Neural crest cell (in vitro differentiated cells): ENCODE measurements at regions not wholly inside any gene's neighbourhood (a gene's known extent, or its start where the extent isn't known, plus 50 kb on each side); places are given as distances from the start of the nearest gene placed in this dataset.

Experiments
- DNase-seq: peaks from one replicate; pipeline ENCODE4 v3.0.0; 2021; ENCODE audit warnings: low read depth, mixed read lengths, low spot score
- H3K27ac Mint-ChIP-seq: one replicate; pipeline ENCODE4 v1.8.0; 2021; ENCODE audit warnings: mild to moderate bottlenecking, mixed read lengths; ENCODE audit not compliant: unreplicated experiment
- H3K27me3 Mint-ChIP-seq: 2 replicates; pipeline ENCODE4 v1.8.0; 2021; ENCODE audit warnings: low read depth, mild to moderate bottlenecking, mixed read lengths
- H3K36me3 Mint-ChIP-seq: 2 replicates; pipeline ENCODE4 v1.8.0; 2021; ENCODE audit warnings: low read depth, mild to moderate bottlenecking, mixed read lengths
- H3K4me1 Mint-ChIP-seq: 2 replicates; pipeline ENCODE4 v1.8.0; 2021; ENCODE audit warnings: mixed read lengths
- H3K4me3 Mint-ChIP-seq: one replicate; pipeline ENCODE4 v1.8.0; 2021; ENCODE audit warnings: mild to moderate bottlenecking, mixed read lengths
- H3K9me3 Mint-ChIP-seq: 2 replicates; pipeline ENCODE4 v1.8.0; 2021; ENCODE audit warnings: mixed read lengths
- TF ChIP-seq, protein P1 (sequence below): fragments of 200-600 bp; sonication (generic); conservative IDR thresholded peaks from 2 replicates; pipeline ENCODE4 v1.5.0; 2021; ENCODE audit warnings: antibody characterized with exemption, mild to moderate bottlenecking

DNA sequence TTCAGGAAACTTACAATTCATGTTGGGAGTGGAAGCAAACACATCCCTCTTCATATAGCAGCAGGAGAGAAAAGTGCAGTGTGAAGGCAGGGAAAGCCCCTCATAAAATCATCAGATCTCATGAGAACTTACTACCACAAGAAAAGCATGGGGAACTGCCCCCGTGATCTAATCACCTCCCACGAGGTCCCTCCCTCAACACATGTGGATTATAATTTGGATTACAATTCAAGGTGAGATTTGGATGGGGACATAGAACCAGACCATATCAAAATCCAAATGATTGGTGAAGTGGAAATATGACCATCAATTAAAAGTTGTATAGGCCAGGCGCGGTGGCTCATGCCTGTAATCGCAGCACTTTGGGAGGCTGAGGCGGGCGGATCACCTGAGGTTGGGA lies 1268.0 kb downstream of the JRKL start:
- Mint-ChIP-seq H3K4me1 (no peaks in the 10 kb centered on the region), H3K27me3 (no peaks in the 10 kb centered on the region), H3K27ac (no peak overlapping the region), H3K9me3 (peaks cover 4% of the 10 kb centered on the region), H3K36me3 (no peaks in the 10 kb centered on the region), H3K4me3 (no peak overlapping the region)
- DNase-seq = no peak
- TF ChIP-seq, protein P1, sequence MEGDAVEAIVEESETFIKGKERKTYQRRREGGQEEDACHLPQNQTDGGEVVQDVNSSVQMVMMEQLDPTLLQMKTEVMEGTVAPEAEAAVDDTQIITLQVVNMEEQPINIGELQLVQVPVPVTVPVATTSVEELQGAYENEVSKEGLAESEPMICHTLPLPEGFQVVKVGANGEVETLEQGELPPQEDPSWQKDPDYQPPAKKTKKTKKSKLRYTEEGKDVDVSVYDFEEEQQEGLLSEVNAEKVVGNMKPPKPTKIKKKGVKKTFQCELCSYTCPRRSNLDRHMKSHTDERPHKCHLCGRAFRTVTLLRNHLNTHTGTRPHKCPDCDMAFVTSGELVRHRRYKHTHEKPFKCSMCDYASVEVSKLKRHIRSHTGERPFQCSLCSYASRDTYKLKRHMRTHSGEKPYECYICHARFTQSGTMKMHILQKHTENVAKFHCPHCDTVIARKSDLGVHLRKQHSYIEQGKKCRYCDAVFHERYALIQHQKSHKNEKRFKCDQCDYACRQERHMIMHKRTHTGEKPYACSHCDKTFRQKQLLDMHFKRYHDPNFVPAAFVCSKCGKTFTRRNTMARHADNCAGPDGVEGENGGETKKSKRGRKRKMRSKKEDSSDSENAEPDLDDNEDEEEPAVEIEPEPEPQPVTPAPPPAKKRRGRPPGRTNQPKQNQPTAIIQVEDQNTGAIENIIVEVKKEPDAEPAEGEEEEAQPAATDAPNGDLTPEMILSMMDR = no peak

DNA sequence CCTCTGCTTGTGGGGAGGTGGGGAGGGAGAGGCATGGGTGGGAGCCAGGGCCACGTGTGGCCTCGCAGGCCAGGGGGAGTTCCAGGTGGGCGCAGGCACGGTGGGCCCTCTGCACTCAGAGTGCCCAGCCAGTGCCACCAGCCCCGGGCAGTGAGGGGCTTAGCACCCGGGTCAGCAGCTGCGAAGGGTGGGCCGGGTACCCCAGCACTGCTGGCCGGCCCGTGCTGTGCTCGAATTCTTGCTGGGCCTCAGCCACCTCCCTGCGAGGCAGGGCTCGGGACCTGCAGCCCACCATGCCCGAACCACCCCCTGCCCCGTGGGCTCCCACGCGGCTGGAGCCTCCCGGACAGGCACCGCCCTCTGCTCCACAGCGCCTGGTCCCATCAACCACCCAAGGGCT lies 1277.2 kb downstream of the JRKL start:
- no peak overlapping the region for H3K4me3 Mint-ChIP-seq
- H3K9me3 Mint-ChIP-seq = no peaks in the 10 kb centered on the region
- H3K27ac Mint-ChIP-seq = no peak overlapping the region
- H3K4me1 Mint-ChIP-seq = peaks cover 4% of the 10 kb centered on the region
- DNase-seq = no peak
- no peaks in the 10 kb centered on the region for H3K27me3 Mint-ChIP-seq
- no peaks in the 10 kb centered on the region for H3K36me3 Mint-ChIP-seq
- TF ChIP-seq, protein P1 = no peak

DNA sequence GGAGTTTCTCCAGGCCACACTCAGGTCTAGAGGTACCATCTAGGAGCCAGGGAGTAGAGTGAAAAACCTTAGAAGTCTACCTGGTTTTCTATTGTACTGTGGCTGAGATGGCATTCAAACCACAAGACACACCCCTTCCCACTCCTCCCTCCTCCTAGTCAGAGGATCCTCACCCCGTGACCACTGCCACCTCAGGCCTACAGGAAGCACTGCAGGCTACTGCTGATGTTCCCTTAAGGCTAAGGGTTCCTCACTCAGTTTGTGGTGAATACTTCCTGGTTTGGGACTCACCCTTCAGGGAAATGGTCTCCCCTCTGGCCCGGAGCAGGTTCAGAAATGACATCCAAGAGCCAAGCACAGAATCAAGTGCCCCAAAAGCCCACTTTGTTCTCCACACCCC lies 1293.9 kb downstream of the JRKL start:
- Mint-ChIP-seq H3K36me3 (no peaks in the 10 kb centered on the region), H3K9me3 (peaks cover 2% of the 10 kb centered on the region), H3K27ac (no peak overlapping the region), H3K4me1 (peaks cover 12% of the 10 kb centered on the region), H3K27me3 (no peaks in the 10 kb centered on the region), H3K4me3 (no peak overlapping the region)
- TF ChIP-seq, protein P1 = peak; percentile 20
- no peak for DNase-seq

DNA sequence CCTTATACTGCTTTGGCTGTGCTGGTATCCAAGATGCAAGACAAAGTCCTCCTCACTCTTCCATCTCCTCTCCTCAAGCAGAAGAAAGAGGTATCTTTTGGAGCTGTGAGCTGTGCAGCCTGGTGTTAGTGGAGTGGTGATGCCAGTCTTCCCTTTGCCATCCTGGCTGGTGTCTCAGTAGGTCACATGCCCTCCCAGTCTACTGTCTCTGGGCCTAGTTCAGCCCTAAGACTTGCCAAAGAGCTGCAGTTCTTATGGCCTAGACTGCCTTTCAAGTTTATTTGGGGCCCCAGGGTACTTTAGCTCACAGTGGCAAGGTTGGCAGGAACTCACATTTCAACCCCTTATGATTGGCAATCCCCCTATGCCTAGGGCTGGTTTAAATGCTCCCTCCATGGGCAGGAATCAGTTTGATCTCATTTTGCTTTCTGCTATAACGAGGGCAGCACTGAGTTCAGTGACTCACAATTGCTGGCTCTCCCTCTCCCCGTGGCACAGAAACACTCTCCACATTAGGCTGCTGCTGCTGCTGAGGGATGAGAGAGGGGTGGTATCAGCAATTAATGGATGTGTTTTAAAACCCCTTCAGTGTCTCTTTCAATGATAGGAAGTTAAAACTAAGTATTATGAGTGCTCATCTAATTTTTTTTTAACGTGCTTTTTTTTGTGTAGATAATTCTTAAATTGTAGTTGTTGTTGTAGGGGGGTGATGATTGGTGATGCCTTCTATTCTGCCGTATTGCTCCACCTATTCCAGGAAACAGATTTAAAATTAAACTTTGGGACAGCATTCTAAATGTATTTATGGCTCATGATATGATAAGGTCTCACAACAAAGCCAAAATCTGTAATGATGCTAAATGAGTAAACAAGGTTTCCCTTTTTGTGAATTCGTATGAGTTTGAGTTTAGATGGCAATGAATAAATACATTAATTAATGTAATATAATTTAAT lies 1295.0 kb downstream of the JRKL start:
- H3K4me3 Mint-ChIP-seq = no peak overlapping the region

DNA sequence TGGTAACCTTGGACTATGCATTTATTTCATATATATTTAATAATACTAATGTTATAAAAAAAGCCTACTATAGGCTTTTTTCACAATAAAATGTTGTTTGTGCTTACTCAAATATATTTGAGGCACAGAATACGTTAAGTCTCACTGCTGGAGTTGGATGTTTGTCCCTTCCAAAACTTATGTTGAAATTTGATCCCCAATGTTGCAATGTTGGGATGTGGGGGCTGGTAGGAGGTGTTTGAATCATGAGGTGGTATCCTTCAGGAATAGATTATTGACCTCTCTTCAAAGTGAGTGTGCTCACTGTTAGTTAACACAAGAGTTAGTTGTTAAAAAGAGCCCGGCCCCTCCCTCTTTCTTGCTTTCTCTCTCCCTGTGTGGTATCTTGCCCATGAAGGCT lies 1295.9 kb downstream of the JRKL start:
- peak overlapping the region; percentile 50 for H3K27ac Mint-ChIP-seq
- DNase-seq = no peak
- TF ChIP-seq, protein P1 = no peak
- H3K4me1 Mint-ChIP-seq = peaks cover 12% of the 10 kb centered on the region
- no peaks in the 10 kb centered on the region for H3K27me3 Mint-ChIP-seq
- H3K4me3 Mint-ChIP-seq = no peak overlapping the region
- no peaks in the 10 kb centered on the region for H3K36me3 Mint-ChIP-seq
- no peaks in the 10 kb centered on the region for H3K9me3 Mint-ChIP-seq

More for the DNA sequence above, 1295.0 kb downstream of the JRKL start:
- no peaks in the 10 kb centered on the region for H3K36me3 Mint-ChIP-seq
- no peak for DNase-seq
- H3K27ac Mint-ChIP-seq = no peak overlapping the region
- peaks cover 12% of the 10 kb centered on the region for H3K4me1 Mint-ChIP-seq
- H3K9me3 Mint-ChIP-seq = no peaks in the 10 kb centered on the region
- TF ChIP-seq, protein P1 = no peak
- no peaks in the 10 kb centered on the region for H3K27me3 Mint-ChIP-seq
